ENCODE measurements at regions not wholly inside any gene's neighbourhood (a gene's known extent, or its start where the extent isn't known, plus 50 kb on each side); places are given as distances from the start of the nearest gene placed in this dataset.

DNA sequence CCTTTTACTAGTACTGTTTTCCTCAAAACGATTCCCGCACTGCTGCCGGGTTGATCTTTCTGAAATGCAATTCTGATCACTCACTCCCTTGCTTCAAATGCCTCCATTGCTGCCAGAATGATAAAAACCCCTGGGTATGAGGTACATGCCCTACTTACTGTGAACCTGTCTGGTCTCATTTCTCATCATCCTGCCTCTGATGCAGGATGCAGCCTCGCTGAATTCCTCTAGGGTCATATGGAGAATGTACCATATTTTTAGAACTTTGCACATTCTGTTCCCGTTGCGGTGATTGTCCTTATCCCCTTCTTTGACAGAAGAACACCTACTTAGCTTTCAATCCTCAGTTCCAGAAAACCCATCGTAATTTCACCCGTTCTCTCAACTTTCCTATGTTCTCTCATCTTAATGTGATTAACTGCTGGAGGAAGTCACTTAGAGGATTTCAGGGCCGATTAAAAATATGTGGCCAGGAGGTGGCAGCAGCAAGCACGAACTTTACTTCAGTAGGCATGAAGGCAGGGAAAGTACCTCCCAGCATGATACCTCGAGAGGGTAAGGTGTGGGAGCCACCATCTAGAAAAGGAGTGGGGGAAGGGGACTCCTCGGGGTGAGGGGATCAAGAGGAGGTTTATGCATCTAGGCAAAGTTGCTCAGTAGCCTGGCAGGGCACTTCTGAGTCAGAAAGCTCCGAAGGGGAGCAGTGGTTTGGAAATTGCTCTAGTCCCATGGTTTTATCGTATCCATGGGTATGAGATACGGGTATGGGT lies 361.5 kb upstream of the ZP4 start:
- DNase-seq = peak; percentile 48

DNA sequence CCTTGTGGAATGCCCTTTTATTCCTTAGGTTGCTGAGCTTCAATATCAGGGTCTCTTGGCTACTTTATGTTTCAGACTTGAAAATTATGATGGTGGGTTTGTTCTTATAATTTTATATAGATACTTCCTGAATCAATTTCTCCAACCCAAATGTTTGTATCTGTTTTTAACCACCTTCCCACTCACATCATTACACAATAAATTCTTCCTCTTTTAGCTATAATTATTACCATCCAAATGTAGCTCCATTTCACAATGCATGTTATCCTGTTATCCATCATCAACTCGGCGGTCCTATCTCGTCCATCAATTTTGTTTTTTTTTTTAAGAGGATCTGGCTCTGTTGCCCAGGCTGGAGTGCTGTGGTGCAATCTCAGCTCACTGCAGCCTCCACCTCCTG lies 357.6 kb upstream of the ZP4 start:
- no peak for DNase-seq

DNA sequence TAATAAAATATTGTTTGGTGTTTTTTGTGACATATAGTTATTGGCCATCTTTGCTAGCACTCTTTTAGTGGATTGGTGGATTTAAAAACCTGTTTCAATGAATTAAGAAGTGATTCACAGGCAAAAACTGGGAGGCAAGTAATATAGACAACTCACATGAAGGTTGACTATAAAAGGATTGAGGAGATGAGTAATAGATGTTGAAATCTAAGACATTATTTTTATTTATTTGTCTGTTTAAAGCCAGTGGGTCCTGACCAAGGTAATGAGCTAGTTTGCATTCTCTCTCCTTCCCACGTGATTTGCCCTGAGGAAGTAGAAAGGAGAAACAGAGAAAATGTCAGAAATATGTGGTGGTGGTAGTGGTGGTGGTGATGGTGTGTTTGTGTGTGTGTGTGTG lies 351.5 kb upstream of the ZP4 start:
- DNase-seq = no peak

DNA sequence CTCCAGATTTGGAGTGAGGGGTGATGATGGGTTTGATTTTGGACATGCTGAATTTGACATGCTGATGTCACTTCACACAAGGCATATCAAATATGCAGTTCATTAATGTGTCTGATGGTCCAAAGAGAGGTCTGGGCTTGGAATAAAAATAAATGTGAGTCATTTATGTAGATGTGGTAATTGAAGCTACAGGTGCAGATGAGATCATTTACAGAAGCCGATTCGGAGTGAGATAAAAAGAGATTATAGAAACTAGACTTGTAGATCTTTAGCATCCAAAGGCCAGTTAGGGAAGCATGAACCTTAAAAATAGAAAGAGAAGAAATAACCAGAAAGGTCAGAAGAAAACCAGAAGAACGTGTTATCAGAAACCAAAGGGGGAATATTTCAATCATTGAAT lies 350.9 kb upstream of the ZP4 start:
- no peak for DNase-seq

DNA sequence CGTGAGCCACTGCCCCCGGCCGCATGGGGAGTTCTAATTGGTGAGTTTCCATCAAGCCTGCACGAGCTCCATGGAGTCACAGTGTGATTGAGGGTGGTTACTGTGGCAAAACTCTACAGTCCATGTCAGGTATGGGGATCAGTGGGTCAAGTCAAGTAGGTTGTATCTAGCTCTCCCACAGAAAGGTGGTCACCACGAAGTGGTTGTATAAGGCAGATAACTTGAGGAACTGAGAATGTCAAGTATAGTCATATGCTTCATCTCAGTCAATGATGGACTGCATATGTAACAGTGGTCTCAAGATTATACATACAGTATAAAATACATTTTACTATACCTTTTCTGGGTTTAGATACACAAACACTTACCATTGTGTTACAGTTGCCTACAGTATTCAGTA lies 348.6 kb upstream of the ZP4 start:
- no peak for DNase-seq

DNA sequence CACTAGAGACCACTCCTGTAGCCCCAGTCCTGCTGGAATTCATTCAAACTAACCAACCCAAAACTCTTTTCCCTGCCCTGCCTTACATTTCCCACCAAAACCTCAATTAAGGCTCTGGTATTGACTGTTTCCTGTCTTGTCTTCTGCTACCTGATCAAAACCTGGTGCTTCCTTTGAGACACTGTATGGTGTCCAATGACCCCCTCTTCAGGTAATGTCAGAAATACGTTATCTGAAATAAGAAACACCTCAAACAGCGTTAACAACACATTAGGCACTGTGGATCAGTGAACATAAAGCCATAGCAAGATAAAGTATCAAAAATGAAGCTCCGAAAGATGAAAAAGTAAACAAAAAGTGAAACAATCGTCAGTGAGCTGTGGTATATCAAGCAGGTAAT lies 343.2 kb upstream of the ZP4 start:
- DNase-seq = no peak

DNA sequence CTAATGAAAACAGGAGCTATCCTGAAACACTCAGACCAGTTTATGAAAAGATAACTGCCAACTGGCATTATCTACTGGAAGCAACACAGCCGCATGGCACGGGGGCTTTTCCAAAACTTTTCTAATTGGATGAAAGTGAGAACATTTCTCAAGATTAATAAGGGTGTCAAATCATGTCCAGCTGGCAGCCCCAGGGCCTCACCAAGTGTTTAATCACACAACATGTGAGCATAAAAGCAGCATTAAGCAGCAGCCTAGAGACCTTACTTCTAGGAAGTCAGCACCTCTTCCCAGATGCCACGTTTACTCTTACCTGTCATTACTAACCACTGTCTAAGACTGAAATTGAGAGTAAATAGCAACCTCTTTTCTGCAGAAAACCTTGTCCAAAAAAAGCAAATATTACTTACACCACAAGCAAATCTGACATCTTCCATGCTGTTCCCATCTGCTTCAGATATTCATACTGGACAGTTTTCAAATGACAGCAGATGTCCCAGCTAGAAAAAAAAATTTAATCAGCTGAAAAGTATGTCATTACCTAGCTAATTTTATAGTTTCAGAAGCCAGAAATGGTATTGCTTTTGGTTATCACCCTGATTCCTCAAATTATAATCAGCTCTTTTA lies 341.5 kb upstream of the ZP4 start:
- peak; percentile 43 for DNase-seq

DNA sequence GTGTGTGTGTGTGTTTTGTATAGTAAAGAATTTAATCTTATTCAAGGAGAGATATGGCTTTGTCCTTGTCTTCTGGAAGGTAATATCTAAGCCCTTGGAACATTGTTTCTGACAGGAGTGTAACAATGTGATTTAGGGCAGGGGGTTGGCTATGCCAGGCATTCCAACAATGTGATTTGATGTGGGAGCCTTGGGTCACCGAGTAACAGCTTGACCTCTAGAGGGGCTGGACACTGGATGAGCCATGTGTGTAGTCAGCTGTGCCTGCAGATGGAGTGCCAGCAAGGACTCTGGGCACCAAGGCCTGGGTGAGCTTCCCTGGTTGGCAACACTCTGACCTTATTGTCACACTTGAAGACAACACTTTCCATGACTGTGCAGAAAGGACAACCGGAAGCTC lies 336.1 kb upstream of the ZP4 start:
- no peak for DNase-seq

DNA sequence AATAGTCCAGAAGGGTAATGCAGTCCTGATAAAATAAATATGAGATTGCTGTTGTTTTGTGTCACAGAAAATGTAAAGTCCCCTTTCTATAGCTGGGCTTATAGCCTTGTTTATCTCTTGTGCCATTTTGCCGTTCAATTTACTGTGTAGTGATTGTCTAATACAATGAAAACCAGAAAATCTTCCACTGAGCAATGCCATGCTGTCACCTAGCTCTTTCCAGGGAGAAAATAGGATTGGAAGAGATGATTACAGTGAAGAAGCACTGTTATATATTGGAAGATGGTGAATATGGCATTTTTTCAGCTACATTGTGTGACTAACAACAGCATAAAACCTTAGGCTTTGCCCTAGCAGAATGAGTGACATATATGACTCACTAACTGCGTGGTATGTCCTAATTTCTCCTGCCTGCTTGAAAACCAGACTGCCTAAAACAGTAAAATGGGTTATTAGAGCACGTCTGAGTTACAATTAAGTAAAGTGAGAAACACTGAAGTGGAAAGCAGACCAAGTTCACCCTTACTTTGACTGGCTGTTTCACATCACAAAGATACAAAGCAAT lies 332.4 kb upstream of the ZP4 start:
- no peak for DNase-seq

DNA sequence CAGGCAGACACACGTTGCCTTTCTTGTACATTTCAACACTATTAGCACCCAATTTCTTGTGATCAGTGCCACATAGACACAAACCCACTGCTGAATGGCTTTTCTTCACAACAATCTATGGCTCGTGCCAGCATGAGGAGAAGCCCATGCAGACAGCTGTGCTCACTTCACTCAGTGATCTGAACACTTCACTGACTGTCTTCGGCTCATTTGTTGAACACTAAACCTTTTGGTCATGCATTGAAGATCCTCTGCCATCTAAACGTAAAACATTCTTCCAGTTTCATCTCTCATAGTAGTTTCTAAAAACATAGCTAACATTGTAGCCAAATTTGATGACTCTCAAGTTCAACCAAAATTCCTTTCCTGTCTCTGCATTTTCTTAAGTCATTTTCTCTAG lies 331.0 kb upstream of the ZP4 start:
- DNase-seq = no peak

DNA sequence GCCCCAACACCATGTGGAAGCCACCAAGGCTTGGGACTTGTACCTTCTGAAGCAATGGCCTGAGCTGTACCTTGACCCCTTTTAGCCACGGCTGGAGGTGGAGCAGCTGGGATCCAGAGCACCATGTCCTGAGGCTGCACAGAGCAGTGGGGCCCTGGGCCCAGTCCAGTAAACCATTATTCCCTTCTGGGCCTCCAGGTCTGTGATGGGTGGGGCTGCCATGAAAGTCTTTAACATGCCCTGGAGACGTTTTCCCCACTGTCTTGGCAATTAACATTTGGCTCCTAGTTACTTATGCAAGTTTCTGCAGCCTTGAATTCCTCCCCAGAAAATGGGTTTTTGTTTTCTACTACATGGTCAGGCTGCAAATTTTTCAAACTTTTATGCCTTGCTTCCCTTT lies 323.7 kb upstream of the ZP4 start:
- DNase-seq = no peak

DNA sequence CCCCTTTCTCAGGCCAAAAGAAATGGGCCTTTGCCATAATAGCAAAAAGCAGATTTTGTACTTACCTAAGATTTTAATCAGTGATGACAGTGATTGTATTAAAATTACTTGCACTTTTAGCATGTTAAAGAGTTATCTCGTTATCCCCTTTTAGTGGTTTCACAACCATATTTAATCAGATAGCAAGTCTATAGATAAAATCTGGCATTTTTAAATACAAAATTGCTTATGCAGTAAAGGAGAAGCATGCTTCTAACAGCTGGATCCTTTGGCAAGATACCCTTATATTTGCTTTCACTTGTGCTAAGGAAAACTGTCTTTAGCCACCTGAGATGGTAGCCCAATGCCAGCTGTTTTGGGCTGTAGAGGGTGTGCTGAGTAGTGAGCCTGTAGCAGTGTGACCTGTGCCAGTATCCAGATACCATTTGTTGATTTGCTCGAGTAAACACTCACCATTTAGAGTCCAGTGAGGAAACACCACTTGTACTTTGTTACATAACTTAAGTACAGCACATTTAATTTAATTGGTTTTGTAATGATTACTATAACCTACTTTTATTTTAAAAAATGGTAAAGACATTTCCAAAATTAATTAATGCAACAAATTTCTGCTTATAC lies 314.4 kb upstream of the ZP4 start:
- DNase-seq = no peak

DNA sequence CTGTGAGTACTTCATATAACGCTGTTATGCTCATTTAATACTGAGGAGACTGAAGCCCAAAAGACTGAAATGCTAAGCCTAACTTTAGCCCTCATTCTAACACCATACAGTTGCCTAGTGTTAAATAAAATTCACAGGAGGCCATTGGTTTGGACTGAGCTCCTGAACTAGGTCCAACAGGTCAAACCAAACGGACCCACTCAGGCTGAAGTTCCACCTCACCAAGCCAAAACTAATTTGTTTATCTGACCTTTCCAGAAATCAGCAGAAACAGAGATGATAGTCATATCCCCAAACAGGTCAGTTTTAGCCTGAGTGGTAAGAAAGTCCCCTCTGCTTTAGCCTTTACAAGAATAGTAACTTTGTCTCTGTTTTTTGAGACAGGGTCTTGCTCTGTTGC lies 311.3 kb upstream of the ZP4 start:
- no peak for DNase-seq

DNA sequence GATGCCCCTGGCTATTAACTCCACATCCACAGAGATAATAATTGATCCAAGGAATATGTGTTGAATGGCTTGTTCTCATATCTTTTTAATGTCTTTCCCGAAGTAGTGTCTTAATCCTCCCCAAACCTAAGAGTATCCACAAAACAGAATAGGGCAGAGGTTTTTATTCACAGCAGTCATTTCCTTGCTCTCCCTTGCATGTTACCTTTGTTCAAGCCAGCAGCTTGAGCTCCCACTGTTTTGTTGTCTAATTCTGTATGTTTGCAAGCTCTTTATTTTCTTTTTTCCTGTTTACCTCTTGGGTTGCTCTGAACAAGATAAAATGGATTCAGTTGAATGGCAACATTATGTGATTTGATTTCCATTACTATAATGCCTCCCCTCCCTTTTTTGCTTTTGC lies 308.6 kb upstream of the ZP4 start:
- no peak for DNase-seq

DNA sequence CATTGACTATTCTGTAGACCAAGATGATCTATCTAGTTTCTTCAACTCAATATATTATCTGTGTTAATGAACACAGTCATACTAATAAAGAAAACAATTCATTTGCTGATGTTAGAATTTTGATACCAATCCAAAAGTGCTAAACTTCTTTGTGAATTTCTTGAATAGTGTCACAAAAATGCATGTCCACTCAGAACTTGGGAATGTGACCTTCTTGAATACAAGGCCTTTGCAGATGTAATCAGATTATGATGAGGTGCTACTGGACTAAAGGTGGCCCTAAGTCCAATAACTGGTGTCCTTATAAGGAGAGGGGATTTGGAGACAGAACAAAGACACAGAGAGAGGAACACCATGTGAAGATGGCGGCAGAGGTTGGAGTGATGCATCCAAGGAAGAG lies 305.8 kb upstream of the ZP4 start:
- no peak for DNase-seq

DNA sequence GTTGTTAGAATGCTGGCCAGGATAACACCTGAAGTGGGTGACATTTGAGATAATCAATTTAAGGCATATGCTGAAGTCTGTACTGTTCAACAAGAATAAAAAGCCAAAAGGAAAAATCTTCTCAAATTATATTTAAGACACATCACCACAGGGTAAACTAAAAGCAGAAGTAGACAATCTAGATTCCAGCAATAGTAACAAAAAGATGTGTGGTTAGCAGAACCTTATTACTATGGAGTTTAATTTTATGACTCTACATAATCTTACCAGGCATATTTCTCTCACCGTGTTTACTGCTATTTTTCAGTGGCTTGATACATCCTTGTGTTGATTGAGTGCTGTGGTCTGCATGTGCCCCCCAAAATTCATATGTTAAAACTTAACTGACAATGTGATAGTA lies 300.4 kb upstream of the ZP4 start:
- no peak for DNase-seq

DNA sequence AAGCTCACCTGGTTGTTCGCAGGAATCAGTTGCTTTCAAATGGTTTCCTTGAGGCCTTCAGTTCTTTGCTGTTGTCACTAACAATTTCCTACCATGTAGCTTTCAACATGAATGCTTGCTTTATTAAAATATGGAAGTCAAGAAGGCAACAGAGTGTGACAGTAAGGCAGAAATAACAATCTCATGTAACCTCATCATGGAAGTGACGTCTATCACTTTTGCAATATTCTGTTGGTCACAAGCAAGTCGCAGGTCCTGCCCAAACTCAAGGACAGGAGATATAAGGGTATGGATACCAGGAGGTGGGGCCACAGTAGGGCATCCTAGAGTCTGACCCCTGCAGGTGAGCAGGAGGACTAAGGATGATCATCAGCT lies 296.8 kb upstream of the ZP4 start:
- no peak for DNase-seq

DNA sequence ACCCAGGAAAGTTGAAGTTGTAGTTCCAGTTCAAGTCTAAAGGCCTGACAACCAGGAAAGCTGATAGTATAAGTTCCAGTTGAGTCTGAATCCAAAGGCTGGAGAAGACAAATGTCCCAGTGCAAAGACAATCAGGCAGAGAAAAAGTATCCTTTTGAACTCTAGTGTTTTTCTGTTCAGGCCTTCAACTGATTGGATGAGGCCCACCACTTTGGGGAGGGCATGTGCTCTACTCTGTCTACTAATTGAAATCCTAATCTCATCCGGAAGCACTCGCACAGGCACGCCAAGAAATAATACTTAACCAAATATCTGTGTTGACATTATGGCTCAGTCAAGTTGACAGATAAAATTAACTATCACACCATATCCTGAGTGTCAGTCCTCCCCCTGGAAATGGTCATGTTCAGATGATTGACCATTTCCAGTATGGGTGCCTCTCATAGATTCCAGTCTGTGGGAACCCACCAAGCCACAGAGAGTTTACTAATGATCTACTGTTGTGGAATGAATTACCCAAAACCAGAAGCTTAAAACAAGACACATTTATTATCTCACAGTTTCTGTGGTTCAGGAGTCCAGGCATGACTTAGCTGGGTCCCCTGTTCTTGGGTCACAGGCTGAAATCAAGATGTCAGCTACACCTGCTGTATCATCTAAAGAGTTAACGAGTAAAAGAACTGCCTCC lies 296.3 kb upstream of the ZP4 start:
- no peak for DNase-seq

DNA sequence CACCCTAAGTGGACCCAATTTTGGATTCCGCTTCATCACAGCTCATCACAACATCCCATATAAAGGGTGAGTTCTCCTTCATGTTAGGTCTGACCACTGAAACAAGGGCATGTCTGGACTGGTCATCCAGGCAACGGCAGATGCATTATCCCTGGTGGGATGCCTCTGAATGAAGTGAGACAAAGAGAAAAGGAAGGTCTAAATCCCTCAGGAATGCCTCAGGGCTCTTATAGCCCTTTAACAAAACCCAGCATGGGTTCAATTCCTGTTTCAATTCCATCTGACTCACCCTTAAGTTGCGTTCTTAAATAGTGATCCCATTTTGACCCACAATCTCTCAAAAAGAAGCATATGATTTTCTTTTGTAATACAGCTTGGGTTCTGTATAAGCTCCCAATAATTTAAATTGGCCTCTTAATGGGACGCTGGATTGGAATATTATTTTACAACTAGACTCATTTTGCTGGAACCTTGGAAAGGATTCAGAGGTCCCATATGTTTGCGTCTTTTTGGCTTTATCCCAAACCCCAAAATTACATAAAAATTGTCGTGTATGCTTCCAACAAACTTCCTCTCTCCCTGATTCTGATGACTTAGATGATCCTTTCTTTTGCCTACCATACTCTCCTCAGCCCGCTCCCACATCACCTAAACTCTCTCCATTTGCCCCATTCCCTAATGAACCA lies 287.4 kb upstream of the ZP4 start:
- no peak for DNase-seq

DNA sequence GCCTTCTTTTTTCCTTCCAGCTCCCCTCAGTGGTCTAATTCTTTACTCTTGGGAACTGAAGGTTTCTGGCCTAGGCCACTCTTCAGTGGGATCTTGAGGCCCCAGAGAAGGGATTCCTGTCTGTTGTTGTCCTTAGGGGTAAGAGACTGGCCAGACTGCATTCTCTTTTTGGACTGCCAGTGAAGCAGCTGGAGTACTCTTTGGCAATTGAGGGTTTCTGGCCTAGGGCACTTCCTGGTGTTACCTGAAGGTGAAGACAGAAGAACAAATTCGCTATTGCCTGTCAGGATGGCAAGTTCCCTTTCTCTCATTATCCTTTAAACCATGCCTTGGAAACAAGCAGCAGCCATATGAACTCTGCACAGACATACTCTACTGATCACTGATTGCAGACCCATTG lies 286.6 kb upstream of the ZP4 start:
- no peak for DNase-seq

DNA sequence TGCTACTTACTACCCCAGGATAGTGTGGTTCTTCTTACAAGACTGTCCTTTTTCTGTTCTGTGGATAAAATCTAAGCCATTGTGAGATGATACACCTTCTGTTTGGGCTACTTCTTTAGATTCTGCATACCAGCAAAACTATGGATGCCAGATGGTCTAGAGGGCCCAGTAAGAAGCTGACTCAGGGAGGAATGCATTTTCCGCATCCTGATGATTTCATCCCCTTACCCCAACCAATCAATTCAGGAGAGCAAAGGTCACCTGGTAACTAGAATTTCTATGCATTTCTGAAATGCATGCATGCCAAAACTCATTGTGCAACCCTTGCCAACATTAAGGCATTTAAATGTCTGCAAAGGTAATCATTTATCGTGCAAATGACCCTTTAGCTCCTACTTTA lies 285.7 kb upstream of the ZP4 start:
- no peak for DNase-seq

DNA sequence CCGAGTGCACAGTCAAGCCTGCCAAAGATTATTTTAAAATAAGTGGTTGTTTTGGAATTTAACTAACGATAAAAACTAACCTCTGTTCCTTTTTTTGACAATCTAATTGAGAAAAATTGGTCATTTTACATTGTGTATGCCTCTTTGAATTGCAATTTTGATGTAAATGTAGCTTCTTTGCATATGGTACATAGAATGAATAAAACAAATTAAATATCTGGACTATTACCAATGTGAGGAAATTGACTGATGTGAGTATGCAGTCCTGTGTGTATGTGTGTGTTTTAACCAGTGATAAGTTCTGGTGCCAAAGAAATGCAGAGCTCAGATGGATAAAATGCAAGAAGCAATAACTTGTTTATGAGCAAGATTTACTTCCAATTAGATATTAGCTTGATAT lies 281.3 kb upstream of the ZP4 start:
- DNase-seq = no peak

DNA sequence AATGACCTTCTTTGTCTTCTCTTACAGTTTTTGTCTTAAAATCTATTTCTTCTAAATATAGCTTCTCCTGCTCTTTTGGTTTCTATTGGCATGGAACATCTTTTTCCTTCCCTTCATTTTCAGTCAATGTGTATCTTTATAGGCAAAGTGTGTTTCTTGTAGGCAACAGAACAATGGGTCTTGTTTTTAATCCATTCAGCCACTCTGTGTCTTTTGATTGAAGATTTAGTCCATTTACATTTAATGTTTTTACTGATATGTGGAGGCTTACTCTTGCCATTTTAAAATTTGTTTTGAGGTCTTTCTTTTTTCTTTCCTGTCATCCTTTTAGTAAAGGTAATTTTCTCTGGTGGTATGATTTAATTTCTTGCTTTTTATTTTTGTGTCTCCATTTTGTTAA lies 271.2 kb upstream of the ZP4 start:
- DNase-seq = no peak

All from right hindlimb (tissue), 1 donor.